ENCODE measurements at regions not wholly inside any gene's neighbourhood (a gene's known extent, or its start where the extent isn't known, plus 50 kb on each side); places are given as distances from the start of the nearest gene placed in this dataset.

DNA sequence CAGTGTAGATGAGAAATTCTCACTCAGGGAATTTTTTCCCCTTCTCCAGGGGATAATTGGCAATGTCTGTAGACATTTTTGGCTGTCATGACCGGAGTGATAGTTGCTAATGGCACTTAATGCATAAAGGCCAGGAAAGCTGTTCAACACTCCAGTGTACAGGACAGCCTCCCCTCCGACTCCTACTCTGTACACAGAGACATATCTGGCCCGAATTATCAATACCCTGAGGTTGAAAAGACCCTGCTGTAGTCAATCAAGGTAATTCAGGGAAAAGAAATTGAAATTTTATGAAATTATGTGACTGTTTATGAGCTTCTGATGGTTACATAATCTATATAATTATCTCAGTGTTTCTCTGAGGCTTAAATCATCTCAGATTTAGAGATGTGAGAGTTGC, 720.7 kb downstream of the OLFM4 start:
- Histone ChIP-seq H3K27ac (no peak overlapping the region), H3K27me3 (no peaks in the 10 kb centered on the region), H3K36me3 (no peaks in the 10 kb centered on the region), H3K4me1 (no peaks in the 10 kb centered on the region), H3K9me3 (no peaks in the 10 kb centered on the region), H3K4me3 (no peak overlapping the region)
- WGBS, 2 donors: 51 to 69% methylated on average over 3 of the region's 3 CpGs
- no peak for DNase-seq (ENCODE audit: low spot score in 2 of 2)
- TF ChIP-seq, protein P1, sequence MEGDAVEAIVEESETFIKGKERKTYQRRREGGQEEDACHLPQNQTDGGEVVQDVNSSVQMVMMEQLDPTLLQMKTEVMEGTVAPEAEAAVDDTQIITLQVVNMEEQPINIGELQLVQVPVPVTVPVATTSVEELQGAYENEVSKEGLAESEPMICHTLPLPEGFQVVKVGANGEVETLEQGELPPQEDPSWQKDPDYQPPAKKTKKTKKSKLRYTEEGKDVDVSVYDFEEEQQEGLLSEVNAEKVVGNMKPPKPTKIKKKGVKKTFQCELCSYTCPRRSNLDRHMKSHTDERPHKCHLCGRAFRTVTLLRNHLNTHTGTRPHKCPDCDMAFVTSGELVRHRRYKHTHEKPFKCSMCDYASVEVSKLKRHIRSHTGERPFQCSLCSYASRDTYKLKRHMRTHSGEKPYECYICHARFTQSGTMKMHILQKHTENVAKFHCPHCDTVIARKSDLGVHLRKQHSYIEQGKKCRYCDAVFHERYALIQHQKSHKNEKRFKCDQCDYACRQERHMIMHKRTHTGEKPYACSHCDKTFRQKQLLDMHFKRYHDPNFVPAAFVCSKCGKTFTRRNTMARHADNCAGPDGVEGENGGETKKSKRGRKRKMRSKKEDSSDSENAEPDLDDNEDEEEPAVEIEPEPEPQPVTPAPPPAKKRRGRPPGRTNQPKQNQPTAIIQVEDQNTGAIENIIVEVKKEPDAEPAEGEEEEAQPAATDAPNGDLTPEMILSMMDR (IDR thresholded peaks at IDR 0.05): no peak
- TF ChIP-seq POLR2A (IDR thresholded peaks at IDR 0.05) (no peak), EP300 (IDR thresholded peaks at IDR 0.05) (no peak)

DNA sequence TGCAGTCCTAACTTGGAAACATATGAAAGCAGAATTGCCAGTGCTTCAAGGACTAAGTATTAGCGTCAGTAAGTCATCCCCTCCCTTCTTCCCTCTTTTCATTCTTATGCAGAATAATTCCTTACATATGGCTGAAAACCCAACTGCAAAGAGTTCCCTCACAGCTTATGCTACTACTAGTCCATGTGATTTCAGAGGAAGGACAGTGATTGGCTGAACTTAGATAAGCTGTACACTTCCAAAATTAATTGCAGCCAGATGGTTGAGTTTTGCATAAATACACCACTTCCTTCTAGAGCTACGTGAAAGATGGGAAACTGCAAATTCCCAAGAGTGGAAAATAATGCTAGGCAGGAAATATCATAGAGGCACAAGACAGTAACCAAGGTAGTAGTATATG, 730.4 kb downstream of the OLFM4 start:
- TF ChIP-seq EP300 (IDR thresholded peaks at IDR 0.05): no peak
- no peak for TF ChIP-seq POLR2A (IDR thresholded peaks at IDR 0.05)
- TF ChIP-seq, protein P1 (IDR thresholded peaks at IDR 0.05): no peak
- Histone ChIP-seq H3K27me3 (no peaks in the 10 kb centered on the region), H3K27ac (no peak overlapping the region), H3K36me3 (no peaks in the 10 kb centered on the region), H3K9me3 (no peaks in the 10 kb centered on the region), H3K4me3 (no peak overlapping the region), H3K4me1 (no peaks in the 10 kb centered on the region)
- no peak for DNase-seq (ENCODE audit: low spot score in 2 of 2)
- 35% methylated on average over 2 of the region's 2 CpGs for WGBS, 2 donors

DNA sequence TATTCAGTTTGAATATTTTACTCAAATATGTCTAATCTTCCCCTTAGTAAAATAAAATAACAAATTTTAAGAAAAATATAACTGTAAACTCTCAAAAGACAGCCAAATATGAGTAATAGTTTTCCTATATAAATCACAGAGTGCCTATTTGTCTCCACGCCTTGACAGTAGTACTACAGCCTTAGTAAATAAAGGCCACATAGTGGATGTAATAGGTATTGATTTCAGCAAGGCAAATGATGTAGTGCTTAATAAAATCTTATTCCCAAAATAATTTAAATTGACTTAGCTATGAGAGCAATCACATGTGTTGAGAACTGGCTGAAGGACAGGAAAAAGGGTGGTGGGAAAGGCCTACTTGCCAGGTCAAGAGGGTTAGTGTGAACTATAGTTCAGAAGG, 747.2 kb downstream of the OLFM4 start:
- DNase-seq (ENCODE audit: low spot score in 2 of 2): no peak
- 75 to 79% methylated on average over 1 of the region's 1 CpG for WGBS, 2 donors
- TF ChIP-seq, protein P1 (IDR thresholded peaks at IDR 0.05): no peak
- no peaks in the 10 kb centered on the region for H3K4me1 ChIP-seq
- no peak overlapping the region for H3K27ac ChIP-seq
- H3K36me3 ChIP-seq: no peaks in the 10 kb centered on the region
- H3K27me3 ChIP-seq: no peaks in the 10 kb centered on the region
- H3K9me3 ChIP-seq: no peaks in the 10 kb centered on the region
- H3K4me3 ChIP-seq: no peak overlapping the region

DNA sequence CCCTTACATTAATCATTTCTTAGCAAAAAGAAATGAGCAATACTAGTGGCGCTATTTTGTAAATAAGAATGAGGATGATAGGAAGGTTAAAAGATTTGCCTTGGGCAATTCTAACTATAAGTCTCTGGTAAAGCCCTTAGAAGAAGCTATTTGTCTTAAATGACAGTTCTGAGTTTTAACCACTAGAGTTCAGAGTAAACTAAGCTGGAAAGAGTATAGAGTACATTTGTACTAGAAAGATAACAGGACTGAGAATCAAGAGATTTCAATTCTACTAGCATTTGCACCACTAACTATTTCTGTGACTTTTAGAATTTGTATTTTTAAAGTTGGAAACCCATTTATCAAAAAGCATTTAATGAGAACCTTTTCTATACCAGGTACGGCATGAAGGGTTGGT, 750.3 kb downstream of the OLFM4 start:
- no peaks in the 10 kb centered on the region for H3K9me3 ChIP-seq
- 70 to 79% methylated on average over 2 of the region's 2 CpGs for WGBS, 2 donors
- no peak overlapping the region for H3K4me3 ChIP-seq
- TF ChIP-seq POLR2A (IDR thresholded peaks at IDR 0.05): no peak
- TF ChIP-seq, protein P1 (IDR thresholded peaks at IDR 0.05): no peak
- no peak for TF ChIP-seq EP300 (IDR thresholded peaks at IDR 0.05)
- DNase-seq (ENCODE audit: low spot score in 2 of 2): no peak
- peaks cover 0 to 4% (median 0%) of the 10 kb centered on the region in 4 donors for H3K4me1 ChIP-seq
- H3K27ac ChIP-seq: no peak overlapping the region
- H3K36me3 ChIP-seq: no peaks in the 10 kb centered on the region
- no peaks in the 10 kb centered on the region for H3K27me3 ChIP-seq

DNA sequence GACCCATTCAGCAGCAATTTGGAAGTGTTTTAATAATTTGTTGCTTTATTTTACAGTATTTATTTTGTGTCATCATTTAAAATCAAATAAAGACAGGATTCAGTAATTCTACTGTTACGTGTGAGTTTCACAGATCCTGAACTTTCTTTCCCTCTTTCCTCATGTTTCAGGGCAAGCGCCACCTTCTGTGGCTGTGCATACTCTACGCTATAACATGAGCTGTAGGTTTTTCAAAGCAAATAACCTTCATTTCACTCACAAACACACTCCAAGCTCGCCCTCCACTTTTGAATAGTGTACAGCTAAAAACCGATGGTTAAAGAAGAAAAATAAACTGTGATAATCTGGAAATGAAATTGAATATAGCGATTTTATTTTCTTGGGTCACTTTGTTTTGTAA, 753.3 kb downstream of the OLFM4 start:
- no peak for TF ChIP-seq EP300 (IDR thresholded peaks at IDR 0.05)
- TF ChIP-seq POLR2A (IDR thresholded peaks at IDR 0.05): no peak
- TF ChIP-seq, protein P1 (IDR thresholded peaks at IDR 0.05): no peak
- Histone ChIP-seq H3K4me3 (no peak overlapping the region), H3K9me3 (no peaks in the 10 kb centered on the region), H3K27me3 (no peaks in the 10 kb centered on the region), H3K36me3 (no peaks in the 10 kb centered on the region), H3K4me1 (peaks cover 0 to 4% (median 0%) of the 10 kb centered on the region in 4 donors), H3K27ac (no peak overlapping the region)
- no peak for DNase-seq (ENCODE audit: low spot score in 2 of 2)
- WGBS, 2 donors: 17% methylated on average over 6 of the region's 6 CpGs

Data from tibial nerve (tissue), 4 donors.